ENCODE measurements at regions not wholly inside any gene's neighbourhood (a gene's known extent, or its start where the extent isn't known, plus 50 kb on each side); places are given as distances from the start of the nearest gene placed in this dataset.

- DNase-seq: no peak
These were observed 1241.5 kb downstream of the BRD1 start for GRCh38 chr22:48585916-48586798.

GRCh38 chr22:48584170-48584569 is 1243.5 kb downstream of the BRD1 start:
- no peak for DNase-seq

DNA sequence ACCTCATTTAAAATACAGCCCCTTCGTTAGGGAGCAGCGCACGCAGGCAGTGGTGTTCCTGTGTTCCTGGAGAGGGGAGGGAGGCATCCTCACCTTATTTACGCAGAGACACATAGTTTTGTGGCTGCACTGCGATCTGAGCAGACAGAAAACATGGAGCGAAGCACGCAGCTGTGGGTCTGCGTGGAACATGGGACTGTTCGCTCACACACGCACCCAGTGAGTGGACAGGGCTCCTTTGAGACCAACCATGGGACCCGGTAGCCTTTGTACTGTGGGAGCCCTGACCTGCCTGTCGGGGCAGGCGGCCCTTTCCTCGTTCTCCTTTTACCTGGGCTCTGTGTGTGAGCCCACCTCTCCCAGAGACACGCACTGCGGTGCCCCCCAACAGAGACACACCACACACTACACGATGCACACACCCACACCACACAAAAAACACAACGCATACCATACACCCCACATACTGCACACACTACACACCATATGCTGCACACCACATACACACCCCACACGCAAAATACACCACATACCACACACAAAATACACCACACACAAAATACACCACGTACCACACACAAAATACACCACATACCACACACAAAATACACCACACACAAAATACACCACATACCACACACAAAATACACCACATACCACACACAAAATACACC is 1245.7 kb downstream of the BRD1 start:
- no peak for DNase-seq

DNA sequence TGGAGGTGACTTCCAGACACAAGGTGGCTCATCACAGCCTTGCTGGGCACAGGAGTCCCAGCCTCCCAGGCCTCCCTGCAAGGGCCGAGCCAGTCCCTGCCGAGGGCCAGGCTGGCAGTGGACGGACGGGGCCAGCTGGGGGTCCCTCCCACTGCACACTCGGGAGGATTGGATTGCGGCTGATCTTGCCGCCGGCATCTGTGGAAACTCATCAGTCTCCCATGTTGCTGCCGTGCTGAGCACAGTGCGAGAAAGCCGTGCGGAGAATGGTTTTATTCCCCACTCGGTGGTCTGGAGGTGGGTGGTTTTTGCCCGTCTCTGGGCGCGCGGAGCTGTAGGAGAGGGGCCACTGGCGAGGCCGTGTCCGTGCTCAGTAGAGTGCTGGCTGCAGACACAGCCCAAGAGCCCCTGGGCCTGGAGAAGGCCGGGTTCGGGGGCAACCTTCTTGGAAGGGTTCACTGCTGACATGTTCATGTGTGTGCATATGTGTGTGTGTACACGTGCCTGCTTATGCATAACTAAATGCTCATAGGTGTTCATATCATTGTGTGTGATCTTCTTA is 1246.4 kb downstream of the BRD1 start:
- no peak for DNase-seq

DNA sequence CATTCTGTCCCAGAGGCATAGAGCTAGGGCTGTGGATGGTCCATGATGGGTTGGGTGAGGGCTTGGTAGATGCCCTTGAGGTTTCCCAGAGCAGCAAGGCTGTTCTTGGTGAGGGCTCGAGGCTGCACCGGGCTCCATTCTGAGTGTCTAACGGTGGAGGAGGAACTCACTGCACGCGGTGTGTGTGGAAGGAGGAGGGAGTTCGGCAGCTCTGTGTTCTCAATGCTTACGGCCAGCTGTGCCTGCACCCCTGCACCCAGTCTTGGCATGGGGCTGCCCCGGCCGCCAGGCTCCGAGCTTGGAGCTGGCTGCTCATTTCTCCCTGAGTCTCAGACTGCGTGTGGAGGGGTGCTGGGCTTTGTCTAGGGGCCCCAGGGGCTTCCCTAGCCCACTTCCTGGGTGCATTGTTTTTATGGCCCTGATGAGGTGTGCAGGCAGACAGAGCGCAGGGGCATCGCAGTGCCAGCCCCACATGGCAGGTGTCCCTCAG is 1247.1 kb downstream of the BRD1 start:
- no peak for DNase-seq

- DNase-seq: no peak
These were observed 1247.8 kb downstream of the BRD1 start for GRCh38 chr22:48579928-48580309.

- no peak for DNase-seq
These were observed 1248.4 kb downstream of the BRD1 start for GRCh38 chr22:48579043-48579927.

- no peak for DNase-seq
These were observed 1249.3 kb downstream of the BRD1 start for GRCh38 chr22:48578138-48579042.

GRCh38 chr22:48577691-48578090 is 1250.0 kb downstream of the BRD1 start:
- no peak for DNase-seq

DNA sequence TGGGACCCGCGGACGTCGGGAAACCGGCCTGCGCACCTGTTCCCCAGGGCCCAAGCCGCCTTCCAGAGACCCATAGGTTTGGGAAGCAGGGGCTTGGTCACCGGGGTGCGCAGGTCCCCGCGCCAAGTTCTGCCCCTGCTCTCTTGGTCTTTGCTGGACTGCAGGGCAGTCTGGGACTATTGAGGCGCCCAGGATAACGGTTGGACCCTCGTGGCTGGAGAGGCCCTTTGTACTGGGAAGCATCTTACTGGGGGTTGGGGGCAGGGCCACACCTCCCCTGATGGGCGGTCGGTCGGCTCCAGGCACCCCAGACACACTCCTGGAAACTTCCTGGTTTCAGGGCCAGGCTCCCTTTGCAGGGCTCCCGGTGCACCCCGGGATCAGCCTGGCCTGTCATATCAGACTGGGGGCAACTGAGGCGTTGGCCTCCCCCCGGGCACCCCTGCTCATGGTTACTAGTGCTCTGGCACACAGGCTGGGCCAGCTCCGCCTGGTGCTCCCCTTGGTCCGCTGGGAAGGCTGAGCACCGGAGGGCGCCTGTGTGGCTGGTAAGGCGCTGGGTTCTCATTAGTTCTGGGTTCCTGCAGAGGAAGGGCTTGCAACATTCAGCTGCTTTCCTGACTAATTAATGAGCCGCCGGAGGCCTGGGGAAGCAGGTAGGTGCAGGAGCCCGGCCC is 1250.5 kb downstream of the BRD1 start:
- no peak for DNase-seq

DNA sequence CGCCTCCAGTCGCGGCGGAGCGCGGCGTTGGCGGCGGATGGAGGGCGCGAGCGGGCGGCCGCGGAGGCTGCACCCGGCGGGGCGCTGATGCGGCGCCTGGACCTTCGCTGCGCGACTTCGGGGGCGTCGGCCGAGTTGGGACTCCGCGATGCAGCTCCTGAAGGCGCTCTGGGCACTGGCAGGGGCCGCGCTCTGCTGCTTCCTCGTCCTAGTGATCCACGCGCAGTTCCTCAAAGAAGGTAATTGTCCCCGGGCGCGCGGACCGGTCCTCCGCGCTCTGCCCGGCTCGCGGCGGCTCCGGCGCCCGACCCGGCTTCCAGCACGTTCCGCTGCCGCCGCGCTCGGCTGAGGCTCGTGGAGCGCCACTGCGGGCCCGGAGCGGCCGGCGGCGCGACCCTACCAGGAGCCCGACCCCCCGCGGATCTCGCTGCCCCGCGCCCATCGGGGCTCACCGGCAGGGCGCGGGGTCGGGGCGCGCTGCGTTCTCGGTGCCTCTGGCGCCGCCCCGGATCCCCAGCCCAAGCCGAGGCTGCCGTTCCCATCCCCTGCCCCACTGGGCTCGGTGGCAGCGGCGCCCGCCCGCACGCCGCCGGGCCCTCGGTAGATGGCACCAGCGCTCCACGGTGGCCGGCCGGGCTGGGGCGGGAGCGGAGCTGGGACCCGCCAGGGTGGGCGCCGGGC is 1251.2 kb downstream of the BRD1 start:
- DNase-seq: peak; percentile 49

DNA sequence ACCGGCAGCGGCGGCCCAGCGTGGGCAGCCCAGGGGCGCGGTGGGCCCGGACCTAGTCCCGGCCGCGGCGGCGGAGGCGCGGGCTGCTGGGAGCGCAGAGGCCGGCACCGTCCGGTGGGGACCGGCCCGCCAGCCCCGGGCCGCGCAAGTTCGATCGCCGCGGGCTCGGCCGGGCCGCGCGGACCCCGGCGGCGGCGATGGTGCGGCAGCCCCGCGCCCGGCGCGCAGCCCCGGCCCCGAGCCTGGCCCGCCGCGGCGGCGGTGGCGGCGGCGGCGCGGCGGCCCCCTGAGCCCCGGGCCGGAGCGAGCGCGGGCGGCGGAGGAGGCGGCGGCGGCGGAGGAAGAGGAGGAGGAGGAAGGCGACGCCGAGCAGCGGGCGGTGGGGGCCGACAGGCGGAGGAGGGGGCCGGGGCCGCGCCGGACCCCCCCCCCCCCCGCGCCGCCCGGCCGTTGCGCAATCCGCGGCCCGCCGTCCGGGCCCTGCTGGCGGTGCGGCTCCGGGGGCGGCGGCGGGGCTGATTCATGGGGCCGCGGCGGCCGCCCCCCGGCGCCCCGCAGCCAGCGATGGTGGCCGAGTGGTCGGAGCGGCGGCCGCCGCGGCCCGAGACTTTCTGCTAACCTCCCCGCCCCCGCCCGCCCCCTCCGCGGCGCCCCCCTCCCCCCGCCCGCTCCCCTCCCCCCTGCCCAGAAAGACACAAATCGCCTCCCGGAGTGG is 1251.9 kb downstream of the BRD1 start:
- no peak for DNase-seq

- peak; percentile 69 for DNase-seq
These were observed 1252.7 kb downstream of the BRD1 start for GRCh38 chr22:48574776-48575617.

DNA sequence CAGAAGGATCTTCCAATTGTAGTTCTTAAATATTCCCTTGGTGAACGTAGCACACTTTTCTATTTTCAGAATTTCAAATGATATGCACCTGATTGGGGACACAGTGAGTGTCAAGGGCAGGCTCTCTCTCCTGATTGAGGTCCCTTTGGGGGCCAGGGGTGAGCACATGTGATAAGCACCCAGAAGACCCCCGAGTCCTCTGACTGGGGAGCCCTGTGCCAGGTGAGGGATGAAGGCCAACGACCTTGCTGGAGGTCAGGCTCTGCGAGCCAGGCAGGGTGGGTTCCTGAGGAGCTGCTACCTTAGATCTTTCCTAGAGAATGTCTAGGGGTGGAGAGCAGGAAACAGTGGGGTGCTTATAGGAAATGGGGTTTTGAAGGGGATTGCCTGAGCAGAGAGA is 1253.9 kb downstream of the BRD1 start:
- DNase-seq: no peak

GRCh38 chr22:48572951-48573350 is 1254.7 kb downstream of the BRD1 start:
- no peak for DNase-seq

- DNase-seq: no peak
These were observed 1256.8 kb downstream of the BRD1 start for GRCh38 chr22:48570912-48571311.

- DNase-seq: no peak
These were observed 1258.0 kb downstream of the BRD1 start for GRCh38 chr22:48569476-48570233.

GRCh38 chr22:48568736-48569330 is 1258.8 kb downstream of the BRD1 start:
- DNase-seq: no peak

All from hematopoietic multipotent progenitor cell treated with erythropoietin and hydrocortisone succinate and interleukin-3 and kit ligand, for 4 days (in vitro differentiated cells).